GM21367 (cell line): ENCODE measurements at regions not wholly inside any gene's neighbourhood (a gene's known extent, or its start where the extent isn't known, plus 50 kb on each side); places are given as distances from the start of the nearest gene placed in this dataset.

ENCODE experiments used
- ATAC-seq: cut with Tn5 transposase; IDR thresholded peaks from one replicate; pipeline ENCODE4 v1.9.1; 2021; ENCODE audit not compliant: unreplicated experiment

- ATAC-seq: peak; percentile 94
These were observed 208.4 kb downstream of the RAD51AP2 start for GRCh38 chr2:17309741-17310339.

- ATAC-seq: no peak
These were observed 209.1 kb downstream of the RAD51AP2 start for GRCh38 chr2:17309181-17309580.

DNA sequence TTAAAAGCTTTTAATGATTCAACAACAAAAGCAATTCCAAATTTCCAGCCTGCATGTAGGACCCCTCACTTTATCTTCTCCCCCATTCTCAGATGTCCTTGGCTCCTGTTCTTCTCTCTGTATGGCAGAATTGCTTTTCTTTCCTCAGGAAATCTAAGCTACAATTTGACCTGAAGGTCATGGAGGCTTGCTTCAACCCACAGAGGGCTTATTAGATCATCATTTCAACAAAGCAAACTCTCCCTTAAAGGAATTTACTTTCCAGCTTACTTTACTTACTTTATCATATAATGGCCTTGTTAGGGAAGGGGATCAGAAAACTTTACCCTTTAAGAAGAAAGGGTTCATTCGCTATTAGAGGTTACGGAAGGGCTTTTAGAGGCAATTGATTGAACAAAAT, 211.5 kb downstream of the RAD51AP2 start:
- ATAC-seq: no peak

- ATAC-seq: no peak
These were observed 212.0 kb downstream of the RAD51AP2 start for GRCh38 chr2:17306219-17306618.

DNA sequence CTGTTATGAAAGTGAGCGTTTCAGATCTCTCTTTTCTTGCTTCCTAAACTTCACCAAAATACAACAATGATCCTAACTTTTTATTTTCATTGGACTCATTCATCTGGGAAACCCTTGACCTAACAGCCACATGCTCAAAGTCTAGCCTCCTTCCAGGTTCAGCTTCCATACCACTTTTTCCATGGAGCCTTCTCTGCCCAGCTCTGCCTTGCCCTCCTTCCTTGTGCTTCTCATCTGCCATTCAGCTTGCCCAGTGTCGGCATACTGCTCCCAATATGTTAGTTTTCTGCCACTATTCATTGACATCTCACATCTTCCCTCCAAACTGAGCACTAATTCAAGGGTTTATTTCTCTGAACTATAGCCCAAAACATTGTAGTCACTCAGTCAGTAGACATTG, 214.7 kb downstream of the RAD51AP2 start:
- no peak for ATAC-seq

- ATAC-seq: no peak
These were observed 215.2 kb downstream of the RAD51AP2 start for GRCh38 chr2:17303054-17303453.

DNA sequence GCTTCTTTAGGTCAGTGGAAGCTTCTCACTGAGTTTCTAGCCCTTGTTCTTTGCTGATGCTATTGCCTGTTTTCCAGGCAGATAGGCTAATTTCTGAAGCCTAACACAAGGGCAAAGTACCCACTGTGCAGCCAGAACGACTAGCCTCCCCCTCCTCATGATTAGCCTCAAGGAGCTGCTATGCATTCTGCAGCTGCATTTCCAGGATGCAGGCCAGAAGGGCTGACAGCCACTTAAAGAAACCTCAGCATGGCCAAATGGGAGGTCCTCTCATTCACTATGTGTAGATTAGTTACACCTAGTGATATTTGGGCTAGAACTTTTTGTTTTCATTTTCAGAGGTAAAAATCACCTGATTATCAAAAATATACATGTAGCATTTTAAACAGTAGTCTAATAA, 216.0 kb downstream of the RAD51AP2 start:
- no peak for ATAC-seq

- ATAC-seq: no peak
These were observed 216.8 kb downstream of the RAD51AP2 start for GRCh38 chr2:17301437-17301836.

DNA sequence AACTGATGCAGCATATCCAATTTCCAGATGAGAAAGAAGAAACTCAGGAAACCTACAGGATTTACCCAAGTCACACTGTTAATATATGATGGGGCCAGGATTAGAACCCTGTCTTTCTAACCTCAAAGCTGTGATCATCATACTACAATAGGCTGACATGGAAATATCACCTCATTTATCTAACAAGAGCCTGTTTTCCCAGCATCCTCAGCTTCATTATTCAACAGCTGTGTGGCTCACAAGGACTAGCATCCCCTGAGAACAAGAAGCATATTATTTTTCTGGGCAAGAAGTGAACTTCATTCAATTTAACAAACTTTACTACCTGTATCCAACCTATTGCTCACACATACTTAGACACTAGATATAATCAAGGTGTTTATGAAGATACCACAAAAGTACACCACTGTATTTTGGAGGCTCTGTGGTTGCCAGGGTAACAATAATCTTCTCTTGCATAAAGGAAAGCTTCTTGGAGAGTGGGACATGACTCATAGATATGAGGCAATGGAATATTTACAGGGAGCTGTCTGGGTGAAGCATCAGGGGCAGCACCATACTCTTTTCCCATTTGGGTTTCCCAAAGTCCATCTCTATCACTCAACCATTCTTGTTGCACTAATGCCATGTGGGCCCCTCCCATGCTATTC, 218.2 kb downstream of the RAD51AP2 start:
- no peak for ATAC-seq

GRCh38 chr2:17298453-17298852, 219.8 kb downstream of the RAD51AP2 start:
- ATAC-seq: no peak

- no peak for ATAC-seq
These were observed 221.6 kb downstream of the RAD51AP2 start for GRCh38 chr2:17296686-17297085.

DNA sequence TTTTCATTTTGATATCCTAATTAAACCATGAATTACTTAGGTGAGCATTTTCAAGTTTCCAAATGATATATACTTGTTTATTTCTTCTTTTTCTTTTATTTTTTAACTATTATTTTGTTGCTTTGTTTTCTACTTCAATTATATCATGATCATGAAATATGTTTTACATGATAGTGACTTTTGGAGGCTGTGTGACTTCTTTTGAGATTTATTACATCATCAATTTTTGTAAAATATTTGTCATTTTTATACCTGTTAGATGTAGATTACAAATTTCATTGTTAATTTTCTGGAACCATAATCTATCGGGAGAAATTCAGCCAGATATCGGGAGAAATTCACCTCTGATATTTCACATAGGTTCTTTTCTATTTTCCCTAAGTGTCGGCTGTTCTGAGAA, 228.6 kb downstream of the RAD51AP2 start:
- no peak for ATAC-seq

DNA sequence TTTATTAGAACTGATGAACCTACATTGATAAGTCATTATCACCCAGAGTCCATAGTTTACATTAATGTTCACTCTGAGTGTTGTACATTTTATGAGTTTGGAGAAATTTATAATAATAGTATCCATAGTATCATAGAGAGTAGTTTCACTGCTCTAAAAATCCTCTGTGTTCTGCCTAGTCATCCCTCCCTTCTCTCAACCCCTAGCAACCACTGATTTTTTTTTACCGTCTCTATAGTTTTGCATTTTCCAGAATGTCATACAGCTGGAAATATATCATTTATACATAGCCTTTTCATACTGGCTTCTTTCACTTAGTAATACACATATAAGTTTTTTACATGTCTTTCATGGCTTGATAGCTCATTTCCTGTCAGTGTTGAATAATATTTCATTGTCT, 231.1 kb downstream of the RAD51AP2 start:
- ATAC-seq: no peak

GRCh38 chr2:17282826-17283225, 235.4 kb downstream of the RAD51AP2 start:
- ATAC-seq: no peak

- no peak for ATAC-seq
These were observed 236.0 kb downstream of the RAD51AP2 start for GRCh38 chr2:17282245-17282644.

DNA sequence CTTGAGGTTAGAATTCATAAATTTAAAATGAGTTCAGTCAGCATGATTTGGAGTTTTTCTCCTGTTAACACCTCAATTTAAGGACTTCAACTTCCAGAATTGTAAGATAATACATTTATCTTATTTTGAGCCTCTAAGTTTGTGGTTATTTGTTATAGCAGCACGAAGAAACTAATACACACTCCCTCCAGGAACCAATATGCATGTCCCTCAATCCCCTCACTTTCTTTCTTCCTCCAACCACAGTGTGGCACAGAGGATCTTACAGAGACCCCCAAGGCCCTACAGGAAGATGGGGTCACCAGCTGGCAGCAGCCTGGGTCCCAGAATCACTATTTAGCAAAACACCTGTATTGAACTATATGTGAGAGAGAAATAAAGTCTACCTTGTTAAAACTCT, 242.0 kb downstream of the RAD51AP2 start:
- ATAC-seq: no peak

- peak; percentile 54 for ATAC-seq
These were observed 245.4 kb downstream of the RAD51AP2 start for GRCh38 chr2:17272652-17273525.

DNA sequence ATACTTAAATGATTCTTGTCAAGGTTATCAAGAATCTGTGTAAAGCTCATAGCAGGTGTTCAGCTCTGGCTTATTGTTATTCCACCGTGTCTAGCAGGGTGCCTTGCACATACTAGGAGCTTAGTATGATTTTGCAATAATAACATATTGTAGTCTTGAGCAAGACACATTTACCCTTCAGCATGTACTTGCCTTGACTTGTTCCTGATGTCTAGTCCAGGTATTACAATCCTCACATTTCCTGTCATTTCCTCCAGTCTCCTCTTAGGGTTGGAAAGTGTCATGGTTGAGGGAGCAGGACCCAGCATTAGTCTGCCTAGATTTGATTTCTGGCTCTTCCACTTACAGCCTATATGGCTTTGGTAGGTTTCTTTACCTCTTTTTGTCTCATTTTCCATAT, 246.1 kb downstream of the RAD51AP2 start:
- no peak for ATAC-seq

DNA sequence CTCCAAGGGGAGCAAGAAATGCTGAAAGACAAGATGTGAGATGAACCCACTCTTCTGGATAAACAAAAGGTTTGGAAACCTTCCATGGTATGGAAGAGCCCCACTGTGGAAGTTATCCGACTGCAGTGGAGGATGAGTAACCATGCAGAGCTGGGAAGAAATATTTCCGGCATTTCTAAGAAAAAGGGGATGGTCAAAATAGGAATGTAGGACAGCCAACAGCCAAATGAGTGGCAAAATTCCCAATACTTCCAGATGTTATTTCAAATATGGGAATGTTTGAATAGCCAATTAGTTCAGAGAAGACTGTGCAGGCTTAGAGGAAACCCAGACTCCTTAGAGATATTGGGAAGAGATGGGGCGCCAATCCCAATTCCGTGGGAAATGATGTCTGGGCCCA, 246.8 kb downstream of the RAD51AP2 start:
- no peak for ATAC-seq

DNA sequence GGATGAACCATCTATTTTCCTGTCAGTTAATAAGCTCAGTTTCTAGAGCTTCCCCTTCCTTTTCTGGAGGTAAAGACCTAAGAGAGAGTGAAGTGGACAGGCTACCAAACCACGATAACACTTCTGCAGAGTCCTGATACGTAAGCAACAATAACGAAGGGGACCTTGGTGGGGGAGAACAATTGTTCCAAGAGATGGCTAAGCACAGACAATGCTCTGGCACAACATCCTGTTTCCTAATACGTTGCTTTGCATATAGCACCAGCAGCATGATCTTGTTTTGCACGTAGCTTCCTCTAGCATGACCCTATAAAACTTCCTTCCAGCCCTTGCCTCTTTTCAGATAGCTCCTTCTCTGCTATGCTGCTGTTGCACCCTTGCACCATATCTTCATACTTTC, 247.3 kb downstream of the RAD51AP2 start:
- ATAC-seq: peak; percentile 57

GRCh38 chr2:17263570-17263968, 254.7 kb downstream of the RAD51AP2 start:
- ATAC-seq: no peak
